Type B pancreatic cell (in vitro differentiated cells): ENCODE measurements at regions not wholly inside any gene's neighbourhood (a gene's known extent, or its start where the extent isn't known, plus 50 kb on each side); places are given as distances from the start of the nearest gene placed in this dataset.

Experiments used
- DNase-seq: peaks from one replicate; pipeline ENCODE4 v3.0.0; 2021; ENCODE audit warnings: mixed read lengths; ENCODE audit not compliant: unreplicated experiment; ENCODE audit errors: extremely low spot score
- H3K27ac Mint-ChIP-seq: 2 replicates; pipeline ENCODE4 v1.8.0; 2021; ENCODE audit warnings: mild to moderate bottlenecking, mixed read lengths
- H3K27me3 Mint-ChIP-seq: 2 replicates; pipeline ENCODE4 v1.8.0; 2021; ENCODE audit warnings: mixed read lengths
- H3K36me3 Mint-ChIP-seq: 2 replicates; pipeline ENCODE4 v1.8.0; 2021; ENCODE audit warnings: mixed read lengths
- H3K4me1 Mint-ChIP-seq: one replicate; pipeline ENCODE4 v1.8.0; 2021; ENCODE audit warnings: mixed read lengths; ENCODE audit not compliant: unreplicated experiment
- H3K4me3 Mint-ChIP-seq: 2 replicates; pipeline ENCODE4 v1.8.0; 2021; ENCODE audit warnings: mild to moderate bottlenecking, mixed read lengths
- H3K9me3 Mint-ChIP-seq: 2 replicates; pipeline ENCODE4 v1.8.0; 2021; ENCODE audit warnings: mixed read lengths
- TF ChIP-seq, protein P1 (sequence below): fragments of 200-600 bp; sonication (generic); conservative IDR thresholded peaks from 2 replicates; pipeline ENCODE4 v1.5.0; 2021; ENCODE audit warnings: antibody characterized with exemption, mild to moderate bottlenecking

DNA sequence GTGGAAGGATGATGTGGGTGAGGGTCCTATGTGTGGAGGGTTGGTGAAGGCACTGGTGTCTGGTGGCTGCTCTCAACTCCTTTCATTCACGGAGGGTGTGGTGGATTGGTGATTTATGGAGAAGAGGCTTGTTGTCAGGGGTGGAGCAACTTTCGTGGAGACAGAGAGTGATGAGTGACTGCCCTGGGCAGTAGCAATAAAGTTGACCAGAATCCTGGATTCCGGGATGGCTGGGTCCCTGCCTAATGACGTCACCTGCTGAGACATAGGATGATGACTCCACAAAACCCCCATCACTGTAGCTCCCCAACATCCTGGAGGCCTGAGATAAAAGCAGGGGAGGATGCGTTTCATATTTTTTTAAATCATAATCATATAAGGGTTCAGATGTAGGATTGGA lies 193.0 kb downstream of the ACKR3 start:
- Mint-ChIP-seq H3K4me3 (no peak overlapping the region), H3K9me3 (peaks cover 6% of the 10 kb centered on the region), H3K36me3 (peaks cover 3% of the 10 kb centered on the region), H3K27me3 (no peaks in the 10 kb centered on the region), H3K27ac (no peak overlapping the region), H3K4me1 (peaks cover 13% of the 10 kb centered on the region)
- no peak for DNase-seq
- TF ChIP-seq, protein P1, sequence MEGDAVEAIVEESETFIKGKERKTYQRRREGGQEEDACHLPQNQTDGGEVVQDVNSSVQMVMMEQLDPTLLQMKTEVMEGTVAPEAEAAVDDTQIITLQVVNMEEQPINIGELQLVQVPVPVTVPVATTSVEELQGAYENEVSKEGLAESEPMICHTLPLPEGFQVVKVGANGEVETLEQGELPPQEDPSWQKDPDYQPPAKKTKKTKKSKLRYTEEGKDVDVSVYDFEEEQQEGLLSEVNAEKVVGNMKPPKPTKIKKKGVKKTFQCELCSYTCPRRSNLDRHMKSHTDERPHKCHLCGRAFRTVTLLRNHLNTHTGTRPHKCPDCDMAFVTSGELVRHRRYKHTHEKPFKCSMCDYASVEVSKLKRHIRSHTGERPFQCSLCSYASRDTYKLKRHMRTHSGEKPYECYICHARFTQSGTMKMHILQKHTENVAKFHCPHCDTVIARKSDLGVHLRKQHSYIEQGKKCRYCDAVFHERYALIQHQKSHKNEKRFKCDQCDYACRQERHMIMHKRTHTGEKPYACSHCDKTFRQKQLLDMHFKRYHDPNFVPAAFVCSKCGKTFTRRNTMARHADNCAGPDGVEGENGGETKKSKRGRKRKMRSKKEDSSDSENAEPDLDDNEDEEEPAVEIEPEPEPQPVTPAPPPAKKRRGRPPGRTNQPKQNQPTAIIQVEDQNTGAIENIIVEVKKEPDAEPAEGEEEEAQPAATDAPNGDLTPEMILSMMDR: no peak

DNA sequence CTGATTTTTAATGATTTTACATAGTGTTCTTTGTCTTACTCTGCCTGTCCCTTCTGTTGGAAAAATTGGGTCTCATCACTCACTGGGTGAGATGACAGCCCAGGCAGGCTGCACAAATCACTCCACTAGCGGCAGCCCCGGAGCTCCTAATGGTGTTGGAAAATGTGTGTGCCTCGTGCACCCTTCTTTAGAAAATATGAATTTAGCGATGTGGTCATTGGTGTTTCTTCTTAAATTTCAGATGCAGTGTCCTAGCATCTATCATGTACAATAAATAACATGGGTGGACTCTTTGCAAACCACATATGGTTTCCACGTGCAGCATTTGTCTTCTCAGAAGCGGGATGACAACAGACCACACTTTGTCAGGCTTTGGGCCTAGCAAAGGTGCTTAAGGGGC lies 194.2 kb downstream of the ACKR3 start:
- Mint-ChIP-seq H3K36me3 (peaks cover 3% of the 10 kb centered on the region), H3K9me3 (peaks cover 6% of the 10 kb centered on the region), H3K4me1 (peaks cover 13% of the 10 kb centered on the region), H3K27ac (no peak overlapping the region), H3K4me3 (no peak overlapping the region), H3K27me3 (no peaks in the 10 kb centered on the region)
- DNase-seq: no peak
- TF ChIP-seq, protein P1: no peak

DNA sequence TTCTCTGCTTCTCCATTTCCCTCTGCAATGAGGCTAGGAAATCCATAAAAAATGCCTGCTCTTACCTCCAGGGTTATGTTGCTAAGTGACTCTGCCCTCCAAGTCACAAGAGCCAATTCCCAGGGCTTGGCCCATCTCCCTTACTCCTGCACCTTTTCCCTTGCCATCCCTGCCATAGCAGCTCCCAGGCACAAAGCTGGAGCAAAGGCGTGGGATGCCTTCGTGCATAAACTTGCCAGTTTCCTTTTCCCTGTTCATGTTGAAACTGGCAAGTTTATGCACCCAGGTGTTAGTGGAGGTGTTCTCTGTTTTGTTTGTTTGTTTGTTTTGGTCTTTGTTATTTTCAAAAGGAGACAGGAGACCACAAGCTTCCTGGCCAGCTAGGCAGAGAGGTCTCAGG lies 195.1 kb downstream of the ACKR3 start:
- Mint-ChIP-seq H3K27ac (no peak overlapping the region), H3K27me3 (no peaks in the 10 kb centered on the region), H3K9me3 (peaks cover 6% of the 10 kb centered on the region), H3K4me1 (peaks cover 17% of the 10 kb centered on the region), H3K4me3 (no peak overlapping the region), H3K36me3 (peaks cover 3% of the 10 kb centered on the region)
- TF ChIP-seq, protein P1: no peak
- DNase-seq: no peak

DNA sequence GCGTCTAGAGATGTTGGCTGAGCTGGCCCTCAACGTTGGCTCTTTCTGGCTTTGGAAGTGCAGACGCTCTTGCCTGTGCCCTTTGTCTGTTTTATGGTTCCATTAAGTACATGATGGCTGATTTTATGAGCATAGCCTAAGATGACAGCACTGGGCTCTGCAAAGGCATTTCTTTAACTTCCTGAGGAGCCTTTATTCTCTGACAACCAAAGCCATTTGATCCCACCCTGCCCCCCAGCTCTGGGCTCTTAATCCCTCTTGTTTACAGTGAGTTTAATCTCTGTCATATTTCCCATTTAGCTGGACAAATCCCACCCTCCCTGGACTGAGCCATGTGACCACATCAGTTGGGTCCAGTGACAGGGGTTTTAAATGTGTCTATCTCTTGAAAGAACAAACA lies 195.9 kb downstream of the ACKR3 start:
- Mint-ChIP-seq H3K27ac (no peak overlapping the region), H3K36me3 (peaks cover 3% of the 10 kb centered on the region), H3K27me3 (peaks cover 4% of the 10 kb centered on the region), H3K9me3 (peaks cover 10% of the 10 kb centered on the region), H3K4me1 (peaks cover 22% of the 10 kb centered on the region), H3K4me3 (peak overlapping the region; percentile 32)
- TF ChIP-seq, protein P1: no peak
- DNase-seq: no peak

DNA sequence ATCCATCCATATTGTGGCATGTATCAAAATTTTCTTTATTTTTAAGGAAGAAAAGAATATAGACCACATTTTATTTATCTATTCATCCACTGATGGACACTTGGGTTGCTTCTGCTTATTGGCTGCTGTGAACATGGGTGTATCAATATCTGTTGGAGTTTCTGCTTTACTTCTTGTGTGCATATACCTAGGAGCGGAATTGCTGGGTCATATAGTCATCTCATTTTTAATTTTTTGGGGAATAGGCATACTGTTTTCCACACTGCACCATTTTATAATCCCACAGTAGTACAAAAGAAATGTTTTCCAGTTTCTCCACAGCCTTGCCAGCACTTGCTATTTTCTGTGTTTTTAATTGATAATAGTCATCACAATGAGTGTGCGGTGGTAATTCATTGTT lies 197.2 kb downstream of the ACKR3 start:
- peaks cover 10% of the 10 kb centered on the region for H3K9me3 Mint-ChIP-seq
- peaks cover 3% of the 10 kb centered on the region for H3K36me3 Mint-ChIP-seq
- H3K27ac Mint-ChIP-seq: no peak overlapping the region
- TF ChIP-seq, protein P1: no peak
- peaks cover 4% of the 10 kb centered on the region for H3K27me3 Mint-ChIP-seq
- peaks cover 22% of the 10 kb centered on the region for H3K4me1 Mint-ChIP-seq
- no peak for DNase-seq
- no peak overlapping the region for H3K4me3 Mint-ChIP-seq

DNA sequence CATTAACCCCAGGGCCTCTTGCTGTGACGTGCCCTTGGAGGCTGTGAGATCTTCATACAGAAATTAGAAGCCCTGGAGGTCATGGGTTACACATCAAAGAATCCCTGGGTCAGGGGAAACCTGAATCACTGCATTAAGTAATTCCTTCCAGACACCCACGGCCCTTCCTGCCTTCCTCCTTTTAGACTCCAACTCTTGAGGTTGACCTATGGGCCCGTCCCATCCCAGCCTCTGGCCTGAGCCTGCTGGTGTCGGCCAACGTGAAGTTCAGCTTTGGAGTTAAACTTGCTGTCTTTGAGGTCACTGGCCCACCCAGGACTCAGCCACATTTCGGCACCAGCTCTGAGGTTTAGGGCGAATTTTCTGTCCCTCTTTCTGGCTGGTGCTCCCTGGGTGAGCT lies 198.3 kb downstream of the ACKR3 start:
- no peak overlapping the region for H3K27ac Mint-ChIP-seq
- TF ChIP-seq, protein P1: no peak
- peaks cover 3% of the 10 kb centered on the region for H3K36me3 Mint-ChIP-seq
- DNase-seq: no peak
- peaks cover 10% of the 10 kb centered on the region for H3K9me3 Mint-ChIP-seq
- peaks cover 10% of the 10 kb centered on the region for H3K27me3 Mint-ChIP-seq
- peaks cover 30% of the 10 kb centered on the region for H3K4me1 Mint-ChIP-seq
- H3K4me3 Mint-ChIP-seq: no peak overlapping the region
